ENCODE measurements at regions not wholly inside any gene's neighbourhood (a gene's known extent, or its start where the extent isn't known, plus 50 kb on each side); places are given as distances from the start of the nearest gene placed in this dataset.

DNA sequence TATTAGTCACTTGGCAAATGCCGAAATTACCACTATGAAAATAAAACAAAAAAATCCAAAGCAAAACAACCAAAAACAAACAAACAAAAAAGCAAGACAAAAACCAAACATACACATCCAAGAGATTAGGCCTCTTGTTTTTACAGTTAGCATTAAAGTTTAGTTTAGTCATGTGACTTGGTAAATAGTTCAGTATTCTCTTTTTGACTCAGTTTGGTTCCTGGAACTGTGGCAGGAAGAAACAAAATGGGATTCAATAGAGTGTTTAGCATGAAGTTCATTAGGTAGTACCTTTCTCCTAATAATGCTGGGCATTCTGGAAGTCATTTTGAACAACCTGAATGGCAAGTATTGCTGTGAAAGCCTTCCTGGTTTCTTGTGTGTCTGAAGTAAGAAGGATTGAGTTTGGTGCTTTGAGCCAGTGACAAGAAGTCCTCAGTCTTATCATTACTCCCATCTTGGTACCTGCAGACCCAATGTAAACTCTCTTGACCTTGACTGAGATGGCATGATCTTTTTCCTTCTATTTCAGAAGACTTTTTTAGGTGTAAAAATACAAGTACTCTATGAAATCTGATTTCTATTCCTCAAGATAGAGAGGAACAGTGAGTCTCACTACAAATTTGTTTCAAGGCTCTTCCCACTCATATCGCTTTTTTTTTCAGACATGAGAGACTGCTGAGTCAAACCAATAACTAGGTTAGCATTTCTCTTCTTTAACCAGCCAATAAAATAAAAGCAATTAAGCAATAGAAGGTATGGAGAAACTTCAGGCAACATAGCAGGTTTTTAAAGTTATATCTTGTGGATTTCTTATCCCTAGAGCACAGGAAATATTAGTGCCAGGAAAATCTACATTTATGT, 223.6 kb upstream of the PREP start:
- no peak for TF ChIP-seq POLR2AphosphoS5 (IDR thresholded peaks at IDR 0.05; ENCODE audit: low read depth, low read length)
- TF ChIP-seq POLR2A (IDR thresholded peaks at IDR 0.05; ENCODE audit: low read depth, low read length), result no peak
- no peak for TF ChIP-seq TAF1 (IDR thresholded peaks at IDR 0.05; ENCODE audit: borderline replicate concordance, low read depth, low read length)

All from GM12892 (cell line).